ENCODE measurements at regions not wholly inside any gene's neighbourhood (a gene's known extent, or its start where the extent isn't known, plus 50 kb on each side); places are given as distances from the start of the nearest gene placed in this dataset.

DNA sequence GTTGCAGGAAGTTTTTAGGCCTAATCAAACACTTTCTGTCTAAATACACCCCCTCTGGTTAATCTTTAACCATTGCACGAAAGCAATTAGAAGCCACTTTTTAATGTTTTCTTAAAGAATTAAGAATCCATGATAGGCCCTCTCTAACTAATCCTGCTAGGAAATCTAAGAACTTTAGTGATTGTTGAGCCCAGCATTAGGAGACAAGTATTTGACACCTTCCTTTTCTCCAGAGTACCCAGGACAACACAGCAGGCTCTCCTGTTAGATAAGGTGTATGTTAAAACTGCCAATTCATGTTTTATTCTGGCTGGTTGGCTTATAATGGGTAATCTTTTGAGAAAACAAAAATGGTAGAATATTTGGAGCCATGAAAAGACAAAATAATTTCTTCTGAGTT, 95.0 kb downstream of the ALX1 start:
- ATAC-seq: no peak

DNA sequence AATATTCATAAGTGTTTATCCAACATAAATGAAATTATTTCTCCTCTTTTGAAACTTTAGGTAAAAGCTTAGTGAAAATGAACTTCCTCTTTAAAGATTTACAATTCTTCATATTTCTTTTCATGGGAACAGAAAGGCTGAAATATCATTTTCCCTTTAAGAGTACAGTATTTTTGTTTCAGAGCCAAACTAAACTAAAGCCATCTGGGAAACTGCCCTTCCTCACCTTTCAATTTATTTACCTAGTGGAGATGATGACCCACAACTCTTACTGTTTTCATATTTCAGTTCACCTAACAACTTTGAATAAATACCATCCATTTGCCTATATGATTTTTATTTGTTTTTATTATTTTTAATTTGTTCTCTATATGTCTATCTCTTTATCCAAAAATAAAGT, 105.4 kb downstream of the ALX1 start:
- TF ChIP-seq, protein P1, sequence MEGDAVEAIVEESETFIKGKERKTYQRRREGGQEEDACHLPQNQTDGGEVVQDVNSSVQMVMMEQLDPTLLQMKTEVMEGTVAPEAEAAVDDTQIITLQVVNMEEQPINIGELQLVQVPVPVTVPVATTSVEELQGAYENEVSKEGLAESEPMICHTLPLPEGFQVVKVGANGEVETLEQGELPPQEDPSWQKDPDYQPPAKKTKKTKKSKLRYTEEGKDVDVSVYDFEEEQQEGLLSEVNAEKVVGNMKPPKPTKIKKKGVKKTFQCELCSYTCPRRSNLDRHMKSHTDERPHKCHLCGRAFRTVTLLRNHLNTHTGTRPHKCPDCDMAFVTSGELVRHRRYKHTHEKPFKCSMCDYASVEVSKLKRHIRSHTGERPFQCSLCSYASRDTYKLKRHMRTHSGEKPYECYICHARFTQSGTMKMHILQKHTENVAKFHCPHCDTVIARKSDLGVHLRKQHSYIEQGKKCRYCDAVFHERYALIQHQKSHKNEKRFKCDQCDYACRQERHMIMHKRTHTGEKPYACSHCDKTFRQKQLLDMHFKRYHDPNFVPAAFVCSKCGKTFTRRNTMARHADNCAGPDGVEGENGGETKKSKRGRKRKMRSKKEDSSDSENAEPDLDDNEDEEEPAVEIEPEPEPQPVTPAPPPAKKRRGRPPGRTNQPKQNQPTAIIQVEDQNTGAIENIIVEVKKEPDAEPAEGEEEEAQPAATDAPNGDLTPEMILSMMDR (IDR thresholded peaks at IDR 0.05): no peak
- Histone ChIP-seq H3K4me3 (no peak overlapping the region), H3K9me3 (no peaks in the 10 kb centered on the region), H3K36me3 (ENCODE audit: insufficient read depth in 1 of 2, low read depth in 1 of 2) (no peaks in the 10 kb centered on the region), H3K27me3 (ENCODE audit: insufficient read depth in 3 of 3, low read length in 2 of 3) (no peaks in the 10 kb centered on the region), H3K4me1 (no peaks in the 10 kb centered on the region), H3K27ac (no peak overlapping the region)
- intact Hi-C loops (cut with DNase I): no loop called here
- DNase-seq (no peak), ATAC-seq (no peak)

More for the DNA sequence above, 95.0 kb downstream of the ALX1 start:
- Histone ChIP-seq H3K27me3 (ENCODE audit: insufficient read depth in 3 of 3, low read length in 2 of 3) (no peaks in the 10 kb centered on the region), H3K27ac (no peak overlapping the region), H3K36me3 (ENCODE audit: insufficient read depth in 1 of 2, low read depth in 1 of 2) (no peaks in the 10 kb centered on the region), H3K4me3 (no peak overlapping the region), H3K9me3 (no peaks in the 10 kb centered on the region), H3K4me1 (no peaks in the 10 kb centered on the region)
- intact Hi-C loops (cut with DNase I): no loop called here
- 82 to 87% (median 83%) methylated on average over 1 of the region's 1 CpG for WGBS, 3 donors
- TF ChIP-seq, protein P1 (IDR thresholded peaks at IDR 0.05): no peak
- no peak for DNase-seq

DNA sequence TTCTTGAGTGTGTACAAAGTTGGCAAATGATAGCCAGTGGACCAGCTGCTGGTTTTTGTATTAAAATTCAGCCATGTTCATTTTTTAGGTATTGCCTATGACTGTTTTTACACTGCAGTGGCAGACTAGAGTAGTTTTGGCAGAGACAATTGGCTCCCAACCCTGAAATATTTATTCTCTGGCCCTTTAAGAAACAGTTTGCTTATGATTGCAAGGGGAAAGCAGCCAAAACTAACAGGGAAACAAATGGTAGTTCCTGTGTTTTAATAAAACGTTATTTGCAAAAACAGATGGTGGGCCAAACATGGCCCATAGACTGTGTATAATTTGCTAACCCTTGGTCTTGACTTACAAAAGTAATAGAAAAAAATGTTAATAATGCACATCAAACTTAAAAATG, 110.2 kb downstream of the ALX1 start:
- H3K27me3 ChIP-seq (ENCODE audit: insufficient read depth in 3 of 3, low read length in 2 of 3): no peaks in the 10 kb centered on the region
- DNase-seq (no peak), ATAC-seq (no peak)
- intact Hi-C loops (cut with DNase I): no loop called here
- 6 to 13% (median 10%) methylated on average over 1 of the region's 1 CpG for WGBS, 3 donors
- TF ChIP-seq, protein P1 (IDR thresholded peaks at IDR 0.05): no peak
- no peak overlapping the region for H3K4me3 ChIP-seq
- H3K36me3 ChIP-seq (ENCODE audit: insufficient read depth in 1 of 2, low read depth in 1 of 2): no peaks in the 10 kb centered on the region
- H3K9me3 ChIP-seq: no peaks in the 10 kb centered on the region
- H3K27ac ChIP-seq: no peak overlapping the region
- no peaks in the 10 kb centered on the region for H3K4me1 ChIP-seq

DNA sequence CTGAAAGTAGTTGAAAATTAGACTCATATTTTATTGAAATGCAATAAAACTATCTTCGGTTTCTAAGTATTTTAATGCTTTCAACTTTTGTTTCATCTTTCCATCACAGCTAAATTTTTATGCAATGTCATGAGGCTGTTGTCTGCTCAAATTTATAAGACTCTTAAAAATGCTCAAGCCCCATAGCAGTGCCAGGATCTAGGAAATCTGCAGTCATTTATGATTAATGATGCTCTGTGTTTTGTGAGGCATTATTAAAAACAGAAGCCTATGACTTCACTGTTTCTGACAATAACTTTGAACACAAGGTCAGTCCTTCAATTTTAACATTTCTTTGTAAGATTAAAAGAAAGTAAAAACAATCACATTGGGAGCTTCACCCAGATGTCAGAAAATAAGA, 112.5 kb downstream of the ALX1 start:
- Histone ChIP-seq H3K27me3 (ENCODE audit: insufficient read depth in 3 of 3, low read length in 2 of 3) (no peaks in the 10 kb centered on the region), H3K27ac (no peak overlapping the region), H3K9me3 (no peaks in the 10 kb centered on the region), H3K4me3 (no peak overlapping the region), H3K36me3 (ENCODE audit: insufficient read depth in 1 of 2, low read depth in 1 of 2) (no peaks in the 10 kb centered on the region), H3K4me1 (no peaks in the 10 kb centered on the region)
- TF ChIP-seq, protein P1 (IDR thresholded peaks at IDR 0.05): no peak
- DNase-seq (no peak), ATAC-seq (no peak)
- WGBS, 3 donors: 46 to 53% (median 51%) methylated on average over 1 of the region's 1 CpG
- intact Hi-C loops (cut with DNase I): no loop called here

GRCh38 chr12:85393606-85394005, 113.6 kb downstream of the ALX1 start:
- DNase-seq: no peak
- no peak for ATAC-seq
- H3K27me3 ChIP-seq (ENCODE audit: insufficient read depth in 3 of 3, low read length in 2 of 3): no peaks in the 10 kb centered on the region
- no peaks in the 10 kb centered on the region for H3K4me1 ChIP-seq
- TF ChIP-seq, protein P1 (IDR thresholded peaks at IDR 0.05): no peak
- H3K4me3 ChIP-seq: no peak overlapping the region
- H3K27ac ChIP-seq: no peak overlapping the region
- intact Hi-C loops (cut with DNase I): no loop called here
- H3K36me3 ChIP-seq (ENCODE audit: insufficient read depth in 1 of 2, low read depth in 1 of 2): no peaks in the 10 kb centered on the region
- H3K9me3 ChIP-seq: no peaks in the 10 kb centered on the region
